ENCODE measurements at regions not wholly inside any gene's neighbourhood (a gene's known extent, or its start where the extent isn't known, plus 50 kb on each side); places are given as distances from the start of the nearest gene placed in this dataset.

DNA sequence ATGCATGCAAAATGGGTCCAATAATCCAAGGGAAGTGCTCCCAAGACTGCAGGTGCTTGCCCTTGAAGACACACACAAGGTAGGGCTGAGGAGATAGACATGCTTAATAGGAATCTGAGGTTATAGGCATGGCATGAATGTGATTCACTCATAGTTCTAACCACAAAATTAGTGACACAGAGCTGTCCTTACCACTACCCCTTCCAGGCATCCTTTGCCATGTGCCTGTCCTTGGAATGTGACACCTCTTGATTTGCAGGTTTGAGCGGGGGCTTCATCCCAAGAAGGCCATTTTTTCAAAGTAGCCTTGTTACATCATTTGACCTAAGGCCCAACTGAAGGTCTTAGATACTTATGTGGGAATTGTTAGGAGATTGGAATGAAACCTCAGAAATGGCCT lies 112.5 kb downstream of the CCNG2 start:
- TF ChIP-seq GABPA (IDR thresholded peaks at IDR 0.05 in 1 of 2, conservative IDR thresholded peaks at IDR 0.05 in 1 of 2) (no peak), FOXA1 (IDR thresholded peaks at IDR 0.05) (no peak), YY1 (IDR thresholded peaks at IDR 0.05) (no peak), REST (IDR thresholded peaks at IDR 0.05) (no peak), CTCF (IDR thresholded peaks at IDR 0.05; ENCODE audit: low read depth, low read length, missing input control) (no peak), JUND (IDR thresholded peaks at IDR 0.05) (no peak), RXRA (IDR thresholded peaks at IDR 0.05) (no peak), HNF4A (conservative IDR thresholded peaks at IDR 0.05) (no peak), SP1 (IDR thresholded peaks at IDR 0.05) (no peak), NR2F2 (IDR thresholded peaks at IDR 0.05) (no peak), EGR1 (IDR thresholded peaks at IDR 0.05; ENCODE audit: low read depth in 2 of 2) (no peak), TAF1 (conservative IDR thresholded peaks at IDR 0.05) (no peak)
- TF ChIP-seq, protein P1, sequence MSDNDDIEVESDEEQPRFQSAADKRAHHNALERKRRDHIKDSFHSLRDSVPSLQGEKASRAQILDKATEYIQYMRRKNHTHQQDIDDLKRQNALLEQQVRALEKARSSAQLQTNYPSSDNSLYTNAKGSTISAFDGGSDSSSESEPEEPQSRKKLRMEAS (IDR thresholded peaks at IDR 0.05), result no peak
- TF ChIP-seq, protein P2, sequence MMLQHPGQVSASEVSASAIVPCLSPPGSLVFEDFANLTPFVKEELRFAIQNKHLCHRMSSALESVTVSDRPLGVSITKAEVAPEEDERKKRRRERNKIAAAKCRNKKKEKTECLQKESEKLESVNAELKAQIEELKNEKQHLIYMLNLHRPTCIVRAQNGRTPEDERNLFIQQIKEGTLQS (IDR thresholded peaks at IDR 0.05), result no peak
- Histone ChIP-seq H3K9me3 (ENCODE audit: control insufficient read depth in 4 of 4, low read length in 3 of 4) (peaks cover 0 to 4% (median 2%) of the 10 kb centered on the region in 4 donors), H3K4me1 (ENCODE audit: control insufficient read depth in 4 of 4, insufficient read depth in 4 of 4, low read length in 3 of 4) (no peaks in the 10 kb centered on the region), H3K27me3 (ENCODE audit: control insufficient read depth in 4 of 4, insufficient read depth in 4 of 4, low read length in 3 of 4) (peaks cover 0 to 2% (median 0%) of the 10 kb centered on the region in 4 donors), H3K27ac (ENCODE audit: low read depth in 1 of 2, low read length in 2 of 2) (no peak overlapping the region), H3K36me3 (ENCODE audit: control insufficient read depth in 4 of 4, insufficient read depth in 3 of 4, low read depth in 1 of 4, low read length in 3 of 4) (no peaks in the 10 kb centered on the region), H3K4me3 (ENCODE audit: low read depth in 1 of 3, low read length in 3 of 3) (no peak overlapping the region), H3K9ac (ENCODE audit: low read depth in 1 of 2, low read length in 2 of 2) (no peak overlapping the region)
- DNase-seq (ENCODE audit: low spot score), result no peak
- WGBS, result 87% methylated on average over 1 of the region's 1 CpG

DNA sequence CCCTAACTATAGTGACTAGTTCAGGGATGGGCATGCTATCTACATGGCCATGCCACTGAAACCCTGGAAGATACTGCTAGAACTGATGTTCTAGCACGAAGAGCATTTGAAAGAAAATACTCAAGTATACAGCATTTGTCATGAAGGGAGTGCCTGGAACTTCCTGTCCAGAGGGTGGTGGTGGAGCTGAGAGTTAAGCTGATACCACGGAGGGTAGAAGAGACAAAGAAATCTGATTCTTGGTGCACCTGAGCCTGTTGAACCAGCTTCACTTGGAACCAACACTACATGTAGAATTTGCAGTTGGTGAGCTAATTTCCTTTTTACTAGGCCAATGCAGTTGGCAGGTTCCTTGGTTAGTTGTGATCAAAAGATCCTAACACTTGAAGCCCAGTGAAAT lies 116.4 kb downstream of the CCNG2 start:
- DNase-seq (ENCODE audit: low spot score), result no peak
- 72% methylated on average over 2 of the region's 2 CpGs for WGBS
- no peak overlapping the region for H3K4me3 ChIP-seq (ENCODE audit: low read depth in 1 of 3, low read length in 3 of 3)
- no peaks in the 10 kb centered on the region for H3K27me3 ChIP-seq (ENCODE audit: control insufficient read depth in 4 of 4, insufficient read depth in 4 of 4, low read length in 3 of 4)
- H3K27ac ChIP-seq (ENCODE audit: low read depth in 1 of 2, low read length in 2 of 2), result no peak overlapping the region
- TF ChIP-seq EGR1 (IDR thresholded peaks at IDR 0.05; ENCODE audit: low read depth in 2 of 2), result no peak
- no peak for TF ChIP-seq GABPA (IDR thresholded peaks at IDR 0.05 in 1 of 2, conservative IDR thresholded peaks at IDR 0.05 in 1 of 2)
- TF ChIP-seq FOXA1 (IDR thresholded peaks at IDR 0.05), result no peak
- no peak for TF ChIP-seq SP1 (IDR thresholded peaks at IDR 0.05)
- no peak for TF ChIP-seq CTCF (IDR thresholded peaks at IDR 0.05; ENCODE audit: low read depth, low read length, missing input control)
- TF ChIP-seq, protein P2 (IDR thresholded peaks at IDR 0.05), result no peak
- no peak for TF ChIP-seq FOXA2 (IDR thresholded peaks at IDR 0.05)
- no peak for TF ChIP-seq REST (IDR thresholded peaks at IDR 0.05)
- TF ChIP-seq HNF4A (conservative IDR thresholded peaks at IDR 0.05), result no peak
- no peak for TF ChIP-seq RXRA (IDR thresholded peaks at IDR 0.05)
- TF ChIP-seq YY1 (IDR thresholded peaks at IDR 0.05), result no peak
- no peak for TF ChIP-seq RAD21 (IDR thresholded peaks at IDR 0.05)
- no peak for TF ChIP-seq TAF1 (conservative IDR thresholded peaks at IDR 0.05)
- no peak for TF ChIP-seq NR2F2 (IDR thresholded peaks at IDR 0.05)
- TF ChIP-seq, protein P1 (IDR thresholded peaks at IDR 0.05), result no peak
- TF ChIP-seq HNF4G (IDR thresholded peaks at IDR 0.05), result no peak
- H3K9me3 ChIP-seq (ENCODE audit: control insufficient read depth in 4 of 4, low read length in 3 of 4), result no peaks in the 10 kb centered on the region
- H3K36me3 ChIP-seq (ENCODE audit: control insufficient read depth in 4 of 4, insufficient read depth in 3 of 4, low read depth in 1 of 4, low read length in 3 of 4), result no peaks in the 10 kb centered on the region
- no peak overlapping the region for H3K9ac ChIP-seq (ENCODE audit: low read depth in 1 of 2, low read length in 2 of 2)
- no peaks in the 10 kb centered on the region for H3K4me1 ChIP-seq (ENCODE audit: control insufficient read depth in 4 of 4, insufficient read depth in 4 of 4, low read length in 3 of 4)
